Astrocyte of the cerebellum (primary cell): ENCODE measurements at regions not wholly inside any gene's neighbourhood (a gene's known extent, or its start where the extent isn't known, plus 50 kb on each side); places are given as distances from the start of the nearest gene placed in this dataset.

Experiments used
- DNase-seq: peaks from one replicate; pipeline ENCODE4 v3.0.0-alpha.2; 2011; ENCODE audit warnings: low read depth
- H3K4me3 ChIP-seq: 2 replicates; pipeline ENCODE4 v1.5.1; 2011; ENCODE audit warnings: mild to moderate bottlenecking, low read depth, low read length, moderate library complexity
- CTCF ChIP-seq: IDR thresholded peaks from 2 replicates; pipeline ENCODE4 v1.5.1; 2012; ENCODE audit warnings: low read length, low read depth, moderate library complexity, mild to moderate bottlenecking; ENCODE audit errors: missing control alignments
- in situ Hi-C: cut with HindIII; loops from 2 replicates; pipeline ENCODE4 v1.10.0; 2017; ENCODE audit warnings: low sequenced_read_pairs

GRCh38 chr18:57210716-57211411 lies 64.0 kb downstream of the BOD1L2 start:
- H3K4me3 ChIP-seq, result no peak overlapping the region
- in situ Hi-C loops, result no loop called here
- DNase-seq, result no peak
- TF ChIP-seq CTCF, result no peak

- TF ChIP-seq CTCF, result no peak
- H3K4me3 ChIP-seq, result no peak overlapping the region
- DNase-seq, result no peak
- in situ Hi-C loops, result no loop called here
Measured at GRCh38 chr18:57211412-57211750, 64.5 kb downstream of the BOD1L2 start.

GRCh38 chr18:57211776-57212175 lies 64.9 kb downstream of the BOD1L2 start:
- in situ Hi-C loops, result no loop called here
- DNase-seq, result no peak
- no peak for TF ChIP-seq CTCF
- H3K4me3 ChIP-seq, result no peak overlapping the region

- no peak for TF ChIP-seq CTCF
- no peak for DNase-seq
- in situ Hi-C loops, result no loop called here
Measured at GRCh38 chr18:57212678-57213077, 65.8 kb downstream of the BOD1L2 start.

DNA sequence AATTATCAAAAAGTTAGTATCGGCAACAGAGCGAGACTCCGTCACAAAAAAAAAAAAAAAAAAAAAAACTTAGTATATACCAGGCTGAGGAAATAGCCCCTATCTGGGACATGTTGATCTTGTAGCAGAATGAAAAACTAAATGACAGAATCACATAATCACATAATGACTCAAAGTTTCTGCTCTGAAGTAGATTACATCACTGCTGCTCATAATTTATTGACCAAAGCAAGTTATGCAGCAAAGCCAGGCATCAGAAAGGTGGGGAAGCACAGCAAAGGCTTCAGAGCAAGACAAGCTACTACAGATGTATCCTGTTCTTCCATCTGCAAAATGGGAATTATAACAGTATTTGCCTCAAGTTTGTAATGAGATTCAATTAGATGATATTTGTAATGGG lies 68.1 kb downstream of the BOD1L2 start:
- no peak overlapping the region for H3K4me3 ChIP-seq
- in situ Hi-C loops, result no loop called here
- TF ChIP-seq CTCF, result no peak
- DNase-seq, result no peak

More at GRCh38 chr18:57212678-57213077, 65.8 kb downstream of the BOD1L2 start:
- H3K4me3 ChIP-seq, result no peak overlapping the region

- in situ Hi-C loops, result no loop called here
- no peak for DNase-seq
- no peak overlapping the region for H3K4me3 ChIP-seq
- TF ChIP-seq CTCF, result no peak
Measured at GRCh38 chr18:57218281-57218680, 71.4 kb downstream of the BOD1L2 start.
